GM18520 (cell line): ENCODE measurements at regions not wholly inside any gene's neighbourhood (a gene's known extent, or its start where the extent isn't known, plus 50 kb on each side); places are given as distances from the start of the nearest gene placed in this dataset.
"Not testable (repeated sequence)": the region's sequence is repeated elsewhere in the genome, so short reads cannot be mapped to it uniquely, and the experiment has no call there.

ENCODE experiments used
- ATAC-seq: cut with Tn5 transposase; IDR thresholded peaks from one replicate; pipeline ENCODE4 v1.9.1; 2021; ENCODE audit not compliant: unreplicated experiment

- no peak for ATAC-seq
These were observed 130.3 kb upstream of the DMRT1 start for GRCh38 chr9:710951-711745.

GRCh38 chr9:711761-712553 lies 129.5 kb upstream of the DMRT1 start:
- ATAC-seq = no peak

GRCh38 chr9:712643-713042 lies 128.9 kb upstream of the DMRT1 start:
- ATAC-seq = no peak

- no peak for ATAC-seq
These were observed 128.4 kb upstream of the DMRT1 start for GRCh38 chr9:713091-713490.

GRCh38 chr9:714675-715074 lies 126.8 kb upstream of the DMRT1 start:
- no peak for ATAC-seq

GRCh38 chr9:715300-715699 lies 126.2 kb upstream of the DMRT1 start:
- ATAC-seq = no peak

GRCh38 chr9:715743-716400 lies 125.6 kb upstream of the DMRT1 start:
- no peak for ATAC-seq

- no peak for ATAC-seq
These were observed 123.8 kb upstream of the DMRT1 start for GRCh38 chr9:717722-718121.

GRCh38 chr9:720239-720881 lies 121.1 kb upstream of the DMRT1 start:
- ATAC-seq = no peak

GRCh38 chr9:722388-722980 lies 119.0 kb upstream of the DMRT1 start:
- no peak for ATAC-seq

- ATAC-seq = not testable (repeated sequence)
These were observed 117.0 kb upstream of the DMRT1 start for GRCh38 chr9:724461-724860.

GRCh38 chr9:726005-726404 lies 115.5 kb upstream of the DMRT1 start:
- ATAC-seq = no peak

- ATAC-seq = no peak
These were observed 113.7 kb upstream of the DMRT1 start for GRCh38 chr9:727767-728166.

GRCh38 chr9:728535-728934 lies 113.0 kb upstream of the DMRT1 start:
- ATAC-seq = no peak

- ATAC-seq = no peak
These were observed 110.0 kb upstream of the DMRT1 start for GRCh38 chr9:731474-731873.

- no peak for ATAC-seq
These were observed 106.5 kb upstream of the DMRT1 start for GRCh38 chr9:734831-735511.

GRCh38 chr9:737400-738120 lies 103.9 kb upstream of the DMRT1 start:
- no peak for ATAC-seq

- no peak for ATAC-seq
These were observed 103.1 kb upstream of the DMRT1 start for GRCh38 chr9:738209-738915.

GRCh38 chr9:739362-739761 lies 102.1 kb upstream of the DMRT1 start:
- ATAC-seq = no peak
